ENCODE measurements at regions not wholly inside any gene's neighbourhood (a gene's known extent, or its start where the extent isn't known, plus 50 kb on each side); places are given as distances from the start of the nearest gene placed in this dataset.

DNA sequence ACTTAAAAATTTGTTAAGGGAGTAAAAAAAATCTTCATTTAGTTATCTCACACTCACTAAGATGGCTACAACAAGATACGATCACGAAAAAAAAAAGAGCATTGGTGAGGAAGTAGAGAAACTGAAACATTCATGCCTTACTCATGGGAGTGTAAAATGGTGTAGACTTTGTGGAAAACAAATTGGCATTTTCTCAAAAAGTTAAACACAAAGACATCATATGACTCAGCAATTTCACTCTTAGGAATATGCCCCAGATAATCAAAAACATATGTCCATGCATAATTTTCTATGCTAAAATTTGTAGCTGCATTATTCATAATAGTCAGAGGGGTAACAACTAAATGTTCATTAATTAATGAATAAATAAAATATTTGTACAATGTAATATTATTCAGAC, 120.9 kb upstream of the IRAK1BP1 start:
- TF ChIP-seq, protein P1, sequence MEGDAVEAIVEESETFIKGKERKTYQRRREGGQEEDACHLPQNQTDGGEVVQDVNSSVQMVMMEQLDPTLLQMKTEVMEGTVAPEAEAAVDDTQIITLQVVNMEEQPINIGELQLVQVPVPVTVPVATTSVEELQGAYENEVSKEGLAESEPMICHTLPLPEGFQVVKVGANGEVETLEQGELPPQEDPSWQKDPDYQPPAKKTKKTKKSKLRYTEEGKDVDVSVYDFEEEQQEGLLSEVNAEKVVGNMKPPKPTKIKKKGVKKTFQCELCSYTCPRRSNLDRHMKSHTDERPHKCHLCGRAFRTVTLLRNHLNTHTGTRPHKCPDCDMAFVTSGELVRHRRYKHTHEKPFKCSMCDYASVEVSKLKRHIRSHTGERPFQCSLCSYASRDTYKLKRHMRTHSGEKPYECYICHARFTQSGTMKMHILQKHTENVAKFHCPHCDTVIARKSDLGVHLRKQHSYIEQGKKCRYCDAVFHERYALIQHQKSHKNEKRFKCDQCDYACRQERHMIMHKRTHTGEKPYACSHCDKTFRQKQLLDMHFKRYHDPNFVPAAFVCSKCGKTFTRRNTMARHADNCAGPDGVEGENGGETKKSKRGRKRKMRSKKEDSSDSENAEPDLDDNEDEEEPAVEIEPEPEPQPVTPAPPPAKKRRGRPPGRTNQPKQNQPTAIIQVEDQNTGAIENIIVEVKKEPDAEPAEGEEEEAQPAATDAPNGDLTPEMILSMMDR (IDR thresholded peaks at IDR 0.05) = no peak
- no peak for TF ChIP-seq POLR2AphosphoS5 (IDR thresholded peaks at IDR 0.05; ENCODE audit: low read depth, low read length)
- TF ChIP-seq, protein P2, sequence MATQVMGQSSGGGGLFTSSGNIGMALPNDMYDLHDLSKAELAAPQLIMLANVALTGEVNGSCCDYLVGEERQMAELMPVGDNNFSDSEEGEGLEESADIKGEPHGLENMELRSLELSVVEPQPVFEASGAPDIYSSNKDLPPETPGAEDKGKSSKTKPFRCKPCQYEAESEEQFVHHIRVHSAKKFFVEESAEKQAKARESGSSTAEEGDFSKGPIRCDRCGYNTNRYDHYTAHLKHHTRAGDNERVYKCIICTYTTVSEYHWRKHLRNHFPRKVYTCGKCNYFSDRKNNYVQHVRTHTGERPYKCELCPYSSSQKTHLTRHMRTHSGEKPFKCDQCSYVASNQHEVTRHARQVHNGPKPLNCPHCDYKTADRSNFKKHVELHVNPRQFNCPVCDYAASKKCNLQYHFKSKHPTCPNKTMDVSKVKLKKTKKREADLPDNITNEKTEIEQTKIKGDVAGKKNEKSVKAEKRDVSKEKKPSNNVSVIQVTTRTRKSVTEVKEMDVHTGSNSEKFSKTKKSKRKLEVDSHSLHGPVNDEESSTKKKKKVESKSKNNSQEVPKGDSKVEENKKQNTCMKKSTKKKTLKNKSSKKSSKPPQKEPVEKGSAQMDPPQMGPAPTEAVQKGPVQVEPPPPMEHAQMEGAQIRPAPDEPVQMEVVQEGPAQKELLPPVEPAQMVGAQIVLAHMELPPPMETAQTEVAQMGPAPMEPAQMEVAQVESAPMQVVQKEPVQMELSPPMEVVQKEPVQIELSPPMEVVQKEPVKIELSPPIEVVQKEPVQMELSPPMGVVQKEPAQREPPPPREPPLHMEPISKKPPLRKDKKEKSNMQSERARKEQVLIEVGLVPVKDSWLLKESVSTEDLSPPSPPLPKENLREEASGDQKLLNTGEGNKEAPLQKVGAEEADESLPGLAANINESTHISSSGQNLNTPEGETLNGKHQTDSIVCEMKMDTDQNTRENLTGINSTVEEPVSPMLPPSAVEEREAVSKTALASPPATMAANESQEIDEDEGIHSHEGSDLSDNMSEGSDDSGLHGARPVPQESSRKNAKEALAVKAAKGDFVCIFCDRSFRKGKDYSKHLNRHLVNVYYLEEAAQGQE (IDR thresholded peaks at IDR 0.05; ENCODE audit: insufficient read depth in 1 of 2, low read depth in 2 of 2, low read length in 1 of 2) = no peak

All from Panc1 (cell line).